Activated naive CD8-positive, alpha-beta T cell (primary cell): ENCODE measurements at regions not wholly inside any gene's neighbourhood (a gene's known extent, or its start where the extent isn't known, plus 50 kb on each side); places are given as distances from the start of the nearest gene placed in this dataset.

ENCODE experiments used
- H3K27ac Mint-ChIP-seq: one replicate; pipeline ENCODE4 v1.8.0; 2021; ENCODE audit warnings: mixed read lengths
- H3K27me3 Mint-ChIP-seq: one replicate; pipeline ENCODE4 v1.8.0; 2021; ENCODE audit warnings: mixed read lengths
- H3K36me3 Mint-ChIP-seq: one replicate; pipeline ENCODE4 v1.8.0; 2021; ENCODE audit warnings: mixed read lengths
- H3K4me1 Mint-ChIP-seq: one replicate; pipeline ENCODE4 v1.8.0; 2021; ENCODE audit warnings: low read depth, mixed read lengths
- H3K4me3 Mint-ChIP-seq: one replicate; pipeline ENCODE4 v1.8.0; 2021; ENCODE audit warnings: mild to moderate bottlenecking, mixed read lengths
- H3K9me3 Mint-ChIP-seq: one replicate; pipeline ENCODE4 v1.8.0; 2021; ENCODE audit warnings: low read depth, mixed read lengths

DNA sequence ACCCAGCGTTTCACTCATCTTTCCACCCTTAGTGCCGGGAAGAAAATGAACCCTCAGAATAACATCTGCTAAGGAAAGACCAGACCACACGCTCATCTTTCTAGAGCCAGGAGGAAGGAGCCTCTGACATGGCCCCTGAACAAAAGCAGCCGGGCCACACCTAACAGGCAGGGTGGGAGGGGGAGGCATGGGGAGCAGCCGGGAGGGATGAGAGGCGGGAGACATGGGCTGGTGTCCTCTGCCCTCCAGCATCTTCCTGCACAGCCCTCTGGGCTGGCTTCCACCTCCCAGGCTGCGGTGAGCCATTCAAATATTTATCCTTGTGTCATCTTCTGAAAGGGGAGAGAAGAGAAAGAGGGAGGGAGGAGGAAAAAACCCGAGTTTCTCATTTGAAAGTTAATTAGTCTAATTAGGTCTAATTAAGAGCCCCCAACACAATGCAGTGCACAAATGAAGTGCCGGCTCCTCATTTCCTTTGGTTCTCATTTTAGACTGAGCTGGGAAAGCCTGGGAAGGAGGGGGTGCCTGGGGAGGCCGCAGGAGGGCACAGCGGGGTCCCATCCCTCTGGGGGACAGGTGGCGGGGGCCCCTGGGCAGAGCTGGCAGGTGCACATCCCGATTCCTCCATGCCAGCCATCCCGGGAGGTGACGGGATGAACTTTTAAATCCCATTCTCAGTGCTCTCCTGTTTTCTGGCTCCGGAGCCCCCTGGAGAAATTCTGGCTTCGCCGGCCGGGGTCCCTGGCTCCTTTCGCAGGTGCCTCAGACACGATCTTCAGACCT, 90.5 kb downstream of the ENGASE start:
- Mint-ChIP-seq H3K9me3 (no peaks in the 10 kb centered on the region), H3K27me3 (no peaks in the 10 kb centered on the region), H3K27ac (no peak overlapping the region), H3K4me1 (peaks cover 9% of the 10 kb centered on the region), H3K36me3 (no peaks in the 10 kb centered on the region), H3K4me3 (no peak overlapping the region)

DNA sequence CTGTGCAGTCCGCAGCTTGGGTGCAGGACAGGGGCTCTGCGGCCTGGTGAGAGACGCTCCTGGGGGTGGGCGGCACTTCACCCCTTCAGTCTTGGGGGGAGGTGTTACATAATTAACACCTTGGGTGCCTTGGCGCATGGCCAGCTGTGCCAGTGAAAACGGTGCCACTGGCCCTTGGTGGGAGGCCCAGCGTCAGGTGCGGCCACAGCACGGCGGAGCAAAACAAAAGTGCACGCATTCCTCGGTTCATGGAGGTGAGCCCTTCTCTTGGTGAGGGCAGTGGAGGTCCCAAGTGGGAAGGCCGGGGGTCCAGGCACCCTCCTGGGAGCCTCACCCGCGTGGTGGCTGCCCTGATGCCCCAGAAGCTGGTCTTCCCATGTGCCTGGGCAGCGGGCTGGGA, 89.8 kb downstream of the ENGASE start:
- Mint-ChIP-seq H3K9me3 (no peaks in the 10 kb centered on the region), H3K27ac (no peak overlapping the region), H3K27me3 (no peaks in the 10 kb centered on the region)

DNA sequence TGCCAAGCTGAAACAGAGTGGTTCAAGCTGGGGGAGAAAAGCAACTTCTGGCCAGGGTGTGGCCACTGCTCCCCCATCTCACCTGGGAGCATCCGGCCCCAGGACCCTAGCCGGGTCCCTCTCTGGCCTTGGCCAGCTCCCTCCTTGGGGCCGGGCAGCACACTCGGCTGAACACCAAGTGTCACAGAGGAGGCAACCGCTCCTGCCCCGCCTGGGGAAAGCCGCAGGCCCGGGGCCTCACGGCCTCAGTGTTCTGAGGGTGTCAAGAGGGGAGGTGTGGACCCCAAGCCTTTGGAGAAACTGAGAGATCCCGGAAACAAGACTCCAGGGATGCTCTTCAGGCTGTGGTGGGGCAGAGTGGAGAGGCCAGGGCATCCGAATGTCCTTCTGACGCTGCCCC, 88.4 kb downstream of the ENGASE start:
- Mint-ChIP-seq H3K4me3 (no peak overlapping the region), H3K9me3 (no peaks in the 10 kb centered on the region), H3K27ac (no peak overlapping the region), H3K4me1 (peaks cover 9% of the 10 kb centered on the region), H3K27me3 (no peaks in the 10 kb centered on the region), H3K36me3 (no peaks in the 10 kb centered on the region)

More for the DNA sequence above, 89.8 kb downstream of the ENGASE start:
- H3K4me1 Mint-ChIP-seq = peaks cover 9% of the 10 kb centered on the region
- H3K4me3 Mint-ChIP-seq = no peak overlapping the region
- H3K36me3 Mint-ChIP-seq = no peaks in the 10 kb centered on the region

DNA sequence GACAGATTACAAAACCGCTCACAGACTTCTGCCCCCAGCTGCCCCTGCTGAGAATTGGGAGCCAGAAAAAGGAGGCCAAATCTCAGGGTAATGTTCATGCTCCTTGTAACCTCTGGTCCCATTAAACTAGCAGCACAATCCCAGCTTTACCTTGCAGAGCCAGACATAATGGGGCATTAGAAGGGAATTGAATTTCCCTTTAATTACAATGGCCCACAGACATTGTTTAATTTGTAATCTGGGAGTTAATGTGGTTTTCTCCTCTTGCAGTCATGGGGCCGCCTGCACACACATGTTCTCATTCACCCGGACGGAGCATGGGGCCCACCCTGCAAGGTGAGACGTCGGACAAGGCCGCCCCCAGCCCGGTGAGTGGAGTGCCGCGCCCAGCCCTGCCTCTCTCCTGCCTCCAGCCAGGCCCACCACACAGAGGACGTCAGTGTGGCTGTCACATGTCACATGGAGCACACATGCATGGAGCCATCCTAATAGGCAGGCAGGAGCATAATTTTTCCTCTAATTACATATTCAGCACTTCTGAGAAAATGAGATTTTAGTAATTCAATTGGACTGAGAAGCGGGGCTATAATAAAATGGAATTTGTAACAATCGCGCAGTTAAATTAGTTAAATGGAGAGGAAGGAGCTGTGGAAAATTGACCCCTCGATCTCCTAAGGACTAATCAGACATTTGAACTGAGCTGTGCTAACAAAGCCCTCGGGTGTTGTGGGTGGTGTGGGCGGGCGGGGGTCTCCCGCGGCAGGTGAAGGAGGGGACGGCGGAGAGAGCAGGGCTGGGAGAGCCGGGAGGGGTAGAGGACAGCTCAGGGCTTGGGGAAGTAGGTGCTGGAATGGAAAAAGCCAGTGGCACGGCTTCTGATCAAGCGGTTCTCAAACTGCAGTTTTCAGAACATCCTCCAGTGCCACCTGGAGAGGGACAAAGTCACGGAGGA, 87.7 kb downstream of the ENGASE start:
- no peak overlapping the region for H3K27ac Mint-ChIP-seq
- H3K4me1 Mint-ChIP-seq = peaks cover 9% of the 10 kb centered on the region
- H3K4me3 Mint-ChIP-seq = no peak overlapping the region
- H3K27me3 Mint-ChIP-seq = no peaks in the 10 kb centered on the region
- H3K36me3 Mint-ChIP-seq = no peaks in the 10 kb centered on the region
- no peaks in the 10 kb centered on the region for H3K9me3 Mint-ChIP-seq

DNA sequence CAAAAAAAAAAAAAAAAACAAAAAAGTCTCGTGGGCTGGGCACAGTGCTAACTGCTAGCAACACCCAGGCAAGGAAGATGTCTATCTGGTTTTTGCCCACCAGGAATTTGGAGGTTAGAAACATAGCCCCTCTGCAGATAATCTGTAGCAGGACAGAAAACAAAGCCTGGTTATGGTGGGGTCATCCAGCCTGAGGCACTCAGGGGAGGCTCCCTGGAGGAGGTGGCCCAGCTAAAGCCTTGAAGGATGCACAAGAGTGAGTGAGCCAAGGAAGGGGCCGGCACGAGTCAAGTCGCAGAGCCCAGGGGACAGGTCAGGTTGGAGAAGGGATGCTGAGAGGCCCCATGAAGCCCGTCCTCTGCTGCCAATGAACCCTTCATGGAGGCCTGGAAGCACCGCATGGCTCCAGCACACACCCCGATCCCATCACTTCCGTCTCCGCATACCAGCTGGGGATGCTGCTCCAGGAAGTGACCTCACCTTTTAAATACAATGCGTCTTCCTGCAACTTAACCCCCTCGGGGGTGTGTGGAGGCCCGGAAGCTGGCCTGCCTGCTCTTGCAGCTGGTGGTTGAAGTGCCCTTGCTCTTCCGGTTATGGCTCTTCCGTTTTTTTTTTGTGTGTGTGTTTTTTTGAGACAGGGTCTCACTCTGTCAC, 86.5 kb downstream of the ENGASE start:
- no peaks in the 10 kb centered on the region for H3K36me3 Mint-ChIP-seq
- H3K9me3 Mint-ChIP-seq = no peaks in the 10 kb centered on the region
- H3K27ac Mint-ChIP-seq = peak overlapping the region; percentile 46
- no peaks in the 10 kb centered on the region for H3K27me3 Mint-ChIP-seq
- peak overlapping the region; percentile 20 for H3K4me3 Mint-ChIP-seq
- H3K4me1 Mint-ChIP-seq = peaks cover 9% of the 10 kb centered on the region

DNA sequence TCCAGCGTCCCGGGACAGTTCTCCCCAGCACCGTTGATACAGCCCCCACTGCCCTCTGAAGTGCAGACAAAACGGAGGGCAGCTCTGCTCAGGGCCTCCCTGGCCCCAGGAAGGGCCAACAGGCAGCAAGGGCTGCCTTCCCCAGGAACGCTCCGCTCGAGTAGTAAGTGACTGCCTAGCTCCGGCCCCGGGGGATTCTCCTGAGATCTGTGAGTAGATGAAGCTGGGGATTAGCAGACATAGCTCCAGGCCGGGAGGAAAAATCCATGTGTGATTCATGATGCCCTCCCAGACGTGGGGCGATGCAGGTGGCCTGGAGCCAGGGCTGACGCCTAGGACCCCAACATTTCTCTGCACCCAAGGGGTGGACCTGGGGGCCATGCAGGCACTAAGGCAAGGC, 85.3 kb downstream of the ENGASE start:
- peaks cover 9% of the 10 kb centered on the region for H3K4me1 Mint-ChIP-seq
- no peak overlapping the region for H3K4me3 Mint-ChIP-seq
- H3K36me3 Mint-ChIP-seq = no peaks in the 10 kb centered on the region
- no peaks in the 10 kb centered on the region for H3K27me3 Mint-ChIP-seq
- no peaks in the 10 kb centered on the region for H3K9me3 Mint-ChIP-seq
- H3K27ac Mint-ChIP-seq = no peak overlapping the region

DNA sequence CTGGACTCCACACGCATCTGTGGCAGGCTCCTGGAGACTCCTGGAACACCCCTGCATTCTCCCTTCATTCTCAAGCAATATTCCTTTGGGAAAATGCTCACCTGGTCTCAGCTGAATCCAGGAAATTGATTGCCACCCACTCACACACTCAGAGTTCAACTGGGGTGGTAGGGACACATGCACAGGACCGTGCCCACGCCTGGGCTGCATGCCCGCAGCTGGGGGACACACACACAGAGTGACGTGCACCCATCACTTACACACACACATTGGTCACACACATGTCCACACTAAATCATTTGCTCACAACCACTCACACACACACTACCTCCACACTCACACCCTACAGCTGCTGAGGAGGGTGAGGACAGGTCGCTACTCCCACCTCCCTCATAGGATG, 84.8 kb downstream of the ENGASE start:
- Mint-ChIP-seq H3K27ac (no peak overlapping the region), H3K4me1 (peaks cover 9% of the 10 kb centered on the region), H3K9me3 (no peaks in the 10 kb centered on the region)

DNA sequence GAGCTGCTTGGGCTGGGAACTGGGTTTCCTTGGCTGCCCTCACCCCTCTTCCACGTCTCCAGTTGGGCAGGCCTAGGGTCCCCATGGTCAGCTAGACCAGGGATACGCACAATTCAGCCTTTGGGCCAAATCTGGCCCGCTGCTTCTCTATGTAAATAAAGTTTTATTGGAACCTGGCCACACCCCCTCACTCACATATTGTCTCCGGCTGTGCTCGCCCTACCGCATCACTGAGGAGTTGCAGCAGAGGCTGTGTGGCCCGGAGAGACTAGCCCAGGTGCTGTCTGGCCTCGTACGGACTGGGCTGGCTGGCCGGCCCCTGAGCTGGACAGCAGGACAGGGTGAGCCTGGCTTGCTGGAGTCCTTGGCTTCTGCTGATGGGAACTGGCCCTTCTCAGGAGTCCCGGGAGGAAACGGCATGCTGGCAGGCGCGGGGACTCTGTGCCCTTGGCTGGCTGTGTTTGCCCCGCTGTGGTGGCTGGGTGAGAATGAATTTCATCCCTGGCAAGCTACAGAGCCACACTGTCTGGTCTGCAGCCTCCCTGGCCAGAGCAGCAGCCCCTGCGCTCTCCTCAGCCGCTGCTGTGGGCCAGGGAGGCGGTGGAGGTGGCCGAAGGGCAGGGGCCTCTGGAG, 82.0 kb downstream of the ENGASE start:
- Mint-ChIP-seq H3K27me3 (no peaks in the 10 kb centered on the region), H3K4me3 (no peak overlapping the region), H3K27ac (no peak overlapping the region), H3K9me3 (no peaks in the 10 kb centered on the region), H3K36me3 (no peaks in the 10 kb centered on the region), H3K4me1 (peaks cover 9% of the 10 kb centered on the region)

More for the DNA sequence above, 84.8 kb downstream of the ENGASE start:
- Mint-ChIP-seq H3K36me3 (no peaks in the 10 kb centered on the region), H3K4me3 (no peak overlapping the region), H3K27me3 (no peaks in the 10 kb centered on the region)

DNA sequence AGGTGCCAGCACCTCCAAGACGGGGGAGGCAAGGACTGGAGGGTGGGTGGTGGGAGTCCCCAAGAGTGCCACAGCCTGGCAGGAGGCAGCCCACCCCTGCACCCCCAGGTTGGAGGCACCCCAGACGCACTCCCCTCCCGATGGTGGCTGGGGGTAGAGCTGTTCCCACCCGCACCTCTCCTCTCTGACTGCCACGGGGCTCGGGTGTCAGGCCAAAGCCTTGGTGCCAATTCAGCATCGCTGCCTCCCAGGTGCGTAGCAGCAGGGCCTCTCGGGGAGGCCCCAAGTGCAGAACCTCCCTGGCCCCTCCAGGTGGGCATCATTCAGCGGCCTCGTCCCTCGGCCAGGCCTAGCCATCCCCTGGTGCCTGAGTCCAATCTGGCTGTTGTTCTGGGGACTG, 81.1 kb downstream of the ENGASE start:
- Mint-ChIP-seq H3K4me1 (peaks cover 2% of the 10 kb centered on the region), H3K27me3 (no peaks in the 10 kb centered on the region), H3K27ac (no peak overlapping the region), H3K36me3 (no peaks in the 10 kb centered on the region), H3K4me3 (no peak overlapping the region), H3K9me3 (no peaks in the 10 kb centered on the region)

DNA sequence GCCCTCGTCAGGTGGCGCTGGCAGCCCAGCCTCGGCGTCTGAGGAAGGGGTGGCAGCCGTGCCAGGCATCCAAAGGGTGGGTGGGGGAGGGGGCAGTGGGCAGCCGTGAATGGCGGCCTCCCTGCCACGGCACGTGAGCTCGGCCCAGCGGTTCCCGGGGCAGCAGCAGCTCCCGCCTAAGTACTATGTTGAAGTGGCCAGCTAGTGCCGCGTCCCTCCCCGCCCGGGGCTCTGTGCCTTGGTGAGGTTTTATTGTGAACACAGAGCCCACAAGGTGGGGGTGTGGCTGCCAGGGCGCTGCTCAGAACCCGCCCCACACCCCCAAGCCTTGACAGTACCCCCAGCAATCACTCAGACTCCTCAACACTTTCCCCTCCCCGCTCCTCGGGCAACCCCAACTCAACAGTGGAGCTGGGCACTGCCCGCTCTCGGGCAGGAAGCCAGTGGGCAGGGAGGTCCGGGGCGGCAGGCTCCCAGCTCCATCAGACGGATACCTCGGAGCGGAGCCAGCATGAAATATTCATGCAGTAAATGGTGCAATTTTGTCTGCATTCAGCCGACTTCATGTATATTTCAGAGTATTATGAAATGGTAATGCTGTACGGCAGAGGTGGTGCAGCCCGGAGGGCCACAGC, 80.4 kb downstream of the ENGASE start:
- Mint-ChIP-seq H3K4me1 (no peaks in the 10 kb centered on the region), H3K9me3 (no peaks in the 10 kb centered on the region), H3K4me3 (no peak overlapping the region), H3K27ac (no peak overlapping the region), H3K36me3 (no peaks in the 10 kb centered on the region), H3K27me3 (no peaks in the 10 kb centered on the region)

DNA sequence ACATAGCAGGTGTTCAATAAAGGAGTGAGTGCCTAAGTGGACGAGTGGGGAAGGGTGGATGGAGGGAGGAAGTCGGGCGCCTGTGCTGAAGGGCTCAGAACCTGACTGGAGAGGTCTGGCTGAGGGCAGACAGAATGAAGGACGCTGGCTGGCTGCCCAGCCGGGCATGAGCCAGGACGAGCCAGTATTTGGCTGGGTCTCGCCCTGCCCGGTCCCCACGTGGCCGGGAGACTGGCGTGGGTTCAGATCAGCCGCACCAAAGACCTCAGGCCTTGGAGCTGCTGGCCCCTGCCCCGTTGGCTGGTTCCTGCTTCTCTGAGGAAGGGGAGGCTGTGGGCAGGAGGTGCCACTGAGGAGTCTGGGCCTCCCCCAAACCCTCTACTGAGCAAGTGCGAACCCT, 79.8 kb downstream of the ENGASE start:
- Mint-ChIP-seq H3K9me3 (no peaks in the 10 kb centered on the region), H3K36me3 (no peaks in the 10 kb centered on the region), H3K4me3 (no peak overlapping the region), H3K4me1 (no peaks in the 10 kb centered on the region), H3K27ac (no peak overlapping the region), H3K27me3 (no peaks in the 10 kb centered on the region)

DNA sequence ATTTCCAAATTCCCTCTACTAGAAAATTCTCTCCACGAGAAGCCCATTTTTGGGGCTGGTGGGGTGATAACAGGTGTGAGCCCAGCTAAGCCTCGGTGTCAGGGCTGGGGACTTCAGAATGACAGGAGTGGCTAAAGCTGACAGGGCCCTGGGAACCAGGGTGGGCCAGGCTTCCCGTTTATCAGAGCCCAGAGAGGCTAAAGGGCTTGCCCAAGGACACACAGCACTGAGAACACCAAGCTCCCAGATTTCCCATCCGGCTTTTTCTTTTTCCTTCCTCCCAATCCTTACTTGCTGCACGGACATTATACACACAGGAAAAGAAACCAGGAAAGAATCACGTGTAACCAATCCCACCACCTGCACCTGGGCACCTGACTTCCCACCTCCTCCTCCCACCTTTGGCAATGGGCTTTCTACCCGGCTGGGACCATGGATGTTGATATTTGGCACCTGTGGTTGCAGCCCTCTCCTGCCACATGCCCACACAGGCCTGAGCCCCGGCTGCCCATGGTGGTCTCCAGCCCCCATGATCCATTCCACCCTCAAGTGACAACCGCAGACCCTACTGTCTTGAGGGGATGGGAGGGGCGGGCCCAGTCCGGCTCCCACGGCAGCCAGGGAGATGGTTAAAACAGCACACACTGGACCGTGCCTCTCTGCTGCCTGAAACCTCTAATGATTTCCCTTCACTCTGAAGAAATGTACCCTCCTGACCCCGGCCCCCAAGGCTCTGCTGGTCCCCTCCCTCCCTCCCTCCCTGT, 78.9 kb downstream of the ENGASE start:
- Mint-ChIP-seq H3K4me1 (no peaks in the 10 kb centered on the region), H3K9me3 (no peaks in the 10 kb centered on the region), H3K4me3 (no peak overlapping the region), H3K27ac (no peak overlapping the region), H3K27me3 (no peaks in the 10 kb centered on the region), H3K36me3 (no peaks in the 10 kb centered on the region)

DNA sequence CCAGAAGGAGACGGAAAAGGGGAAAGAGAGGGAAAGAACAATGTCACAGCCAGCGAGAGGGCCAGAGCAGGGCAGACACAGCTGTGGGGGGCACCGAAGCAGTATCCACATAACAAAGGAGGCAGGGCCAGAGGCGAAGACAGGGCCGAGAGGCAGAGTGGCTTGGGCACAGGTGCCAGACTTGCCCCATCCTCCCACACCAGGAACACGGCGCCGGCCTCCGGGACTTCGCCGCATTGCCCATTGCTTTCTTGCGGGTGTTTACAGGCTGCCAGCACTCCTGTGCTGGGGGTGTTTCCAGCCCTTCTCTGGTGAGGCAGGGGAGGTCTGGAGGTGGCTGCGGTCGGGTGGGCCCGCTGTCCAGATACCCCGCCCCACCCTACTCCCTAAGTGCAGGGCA, 78.0 kb downstream of the ENGASE start:
- no peak overlapping the region for H3K4me3 Mint-ChIP-seq
- H3K36me3 Mint-ChIP-seq = no peaks in the 10 kb centered on the region
- no peaks in the 10 kb centered on the region for H3K9me3 Mint-ChIP-seq
- no peaks in the 10 kb centered on the region for H3K27me3 Mint-ChIP-seq
- H3K27ac Mint-ChIP-seq = no peak overlapping the region
- H3K4me1 Mint-ChIP-seq = no peaks in the 10 kb centered on the region

DNA sequence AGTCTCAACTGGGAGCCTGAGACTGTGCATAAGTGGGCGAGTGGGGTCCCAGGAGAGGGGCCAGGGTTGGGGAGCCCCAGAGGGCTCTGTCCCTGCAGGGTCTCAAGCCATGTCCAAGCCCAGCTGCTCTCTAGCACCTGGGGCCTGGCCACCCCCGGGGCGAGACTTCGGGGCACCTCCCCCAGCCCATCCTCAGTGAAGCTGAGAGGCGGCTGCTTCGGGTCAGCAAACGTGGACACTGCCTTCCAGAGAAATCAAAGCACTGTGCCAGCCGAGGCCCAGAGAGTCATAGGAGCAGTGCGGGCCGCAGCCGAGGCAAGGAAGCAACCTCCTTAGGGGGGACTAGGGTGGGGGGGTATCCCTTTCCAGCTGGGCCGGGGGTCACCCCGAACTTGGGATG, 77.5 kb downstream of the ENGASE start:
- H3K27me3 Mint-ChIP-seq = no peaks in the 10 kb centered on the region
- H3K27ac Mint-ChIP-seq = no peak overlapping the region
- no peaks in the 10 kb centered on the region for H3K9me3 Mint-ChIP-seq
- no peaks in the 10 kb centered on the region for H3K36me3 Mint-ChIP-seq
- no peak overlapping the region for H3K4me3 Mint-ChIP-seq
- no peaks in the 10 kb centered on the region for H3K4me1 Mint-ChIP-seq
